H9 (cell line): ENCODE measurements at regions not wholly inside any gene's neighbourhood (a gene's known extent, or its start where the extent isn't known, plus 50 kb on each side); places are given as distances from the start of the nearest gene placed in this dataset.

ENCODE experiments used
- DNase-seq: peaks from one replicate; pipeline ENCODE4 v3.0.0-alpha.2; 2017
- H2AFZ ChIP-seq: one replicate; pipeline ENCODE4 v1.6.1; 2013; ENCODE audit warnings: mild to moderate bottlenecking, low read length, control low read depth, moderate library complexity
- H2AK5ac ChIP-seq: 2 replicates; pipeline ENCODE4 v1.6.1; 2013; ENCODE audit warnings: low read length, control low read depth, mixed read lengths; ENCODE audit not compliant: insufficient read length
- H2BK120ac ChIP-seq: one replicate; pipeline ENCODE4 v1.6.1; 2013; ENCODE audit warnings: low read depth, mild to moderate bottlenecking, low read length, control low read depth, inconsistent platforms; ENCODE audit not compliant: poor library complexity, severe bottlenecking
- H2BK12ac ChIP-seq: 2 replicates; pipeline ENCODE4 v1.6.1; 2013; ENCODE audit warnings: low read length, control low read depth, mixed read lengths, low read depth; ENCODE audit not compliant: insufficient read length
- H2BK15ac ChIP-seq: 2 replicates; pipeline ENCODE4 v1.6.1; 2013; ENCODE audit warnings: low read depth, low read length, control low read depth
- H2BK20ac ChIP-seq: one replicate; pipeline ENCODE4 v1.6.1; 2013; ENCODE audit warnings: low read depth, mild to moderate bottlenecking, low read length, control low read depth, inconsistent platforms; ENCODE audit not compliant: poor library complexity, severe bottlenecking
- H2BK5ac ChIP-seq: 2 replicates; pipeline ENCODE4 v1.6.1; 2013; ENCODE audit warnings: low read length, control low read depth, mixed read lengths; ENCODE audit not compliant: insufficient read length
- H3K14ac ChIP-seq: 2 replicates; pipeline ENCODE4 v1.6.1; 2013; ENCODE audit warnings: low read length, control low read depth; ENCODE audit not compliant: insufficient read depth
- H3K18ac ChIP-seq: 2 replicates; pipeline ENCODE4 v1.6.1; 2013; ENCODE audit warnings: low read depth, mild to moderate bottlenecking, mixed read lengths, low read length, control low read depth; ENCODE audit not compliant: insufficient read length
- H3K23ac ChIP-seq: 2 replicates; pipeline ENCODE4 v1.6.1; 2013; ENCODE audit warnings: low read length, control low read depth, mixed read lengths, low read depth; ENCODE audit not compliant: insufficient read length
- H3K23me2 ChIP-seq: 2 replicates; pipeline ENCODE4 v1.6.1; 2013; ENCODE audit warnings: low read depth, mild to moderate bottlenecking, mixed read lengths, low read length, control low read depth; ENCODE audit not compliant: insufficient read length, poor library complexity, severe bottlenecking
- H3K27ac ChIP-seq: 2 replicates; pipeline ENCODE4 v1.5.1; 2013; ENCODE audit warnings: low read length, control low read depth, mixed read lengths, low read depth; ENCODE audit not compliant: insufficient read length
- H3K27me3 ChIP-seq: 2 replicates; pipeline ENCODE4 v1.6.1; 2013; ENCODE audit warnings: low read length, control low read depth, inconsistent platforms; ENCODE audit not compliant: insufficient read depth
- H3K4ac ChIP-seq: 2 replicates; pipeline ENCODE4 v1.6.1; 2013; ENCODE audit warnings: low read depth, mild to moderate bottlenecking, control low read depth, inconsistent platforms, low read length, moderate library complexity
- H3K4me1 ChIP-seq: 2 replicates; pipeline ENCODE4 v1.6.1; 2013; ENCODE audit warnings: low read length, control low read depth, inconsistent platforms; ENCODE audit not compliant: insufficient read depth
- H3K4me2 ChIP-seq: 2 replicates; pipeline ENCODE4 v1.6.1; 2013; ENCODE audit warnings: low read length, control low read depth, mixed read lengths; ENCODE audit not compliant: insufficient read length, insufficient read depth
- H3K56ac ChIP-seq: 2 replicates; pipeline ENCODE4 v1.6.1; 2013; ENCODE audit warnings: low read depth, mild to moderate bottlenecking, mixed read lengths, low read length, control low read depth; ENCODE audit not compliant: insufficient read length
- H3K79me1 ChIP-seq: 2 replicates; pipeline ENCODE4 v1.6.1; 2013; ENCODE audit warnings: low read depth, mild to moderate bottlenecking, moderate library complexity, low read length, control low read depth, inconsistent platforms; ENCODE audit not compliant: insufficient read depth, poor library complexity, severe bottlenecking
- H3K79me2 ChIP-seq: 2 replicates; pipeline ENCODE4 v1.6.1; 2013; ENCODE audit warnings: low read length, control low read depth, inconsistent platforms; ENCODE audit not compliant: insufficient read depth
- H3K9ac ChIP-seq: 2 replicates; pipeline ENCODE4 v1.6.1; 2013; ENCODE audit warnings: low read length, control low read depth, mixed read lengths; ENCODE audit not compliant: insufficient read length; ENCODE audit errors: extremely low read depth
- H3K9me3 ChIP-seq: one replicate; pipeline ENCODE4 v1.6.1; 2013; ENCODE audit warnings: low read depth, low read length, inconsistent platforms; ENCODE audit not compliant: control insufficient read depth
- H3T11ph ChIP-seq: one replicate; pipeline ENCODE4 v1.6.1; 2013; ENCODE audit warnings: mild to moderate bottlenecking, low read length, control low read depth, inconsistent platforms
- H4K20me1 ChIP-seq: one replicate; pipeline ENCODE4 v1.6.1; 2013; ENCODE audit not compliant: control insufficient read depth, insufficient read length, insufficient read depth
- H4K5ac ChIP-seq: 2 replicates; pipeline ENCODE4 v1.6.1; 2013; ENCODE audit warnings: low read depth, mild to moderate bottlenecking, mixed read lengths, low read length, control low read depth; ENCODE audit not compliant: insufficient read length
- H4K8ac ChIP-seq: replicated peaks from 2 replicates; pipeline ENCODE4 v1.6.1; 2013; ENCODE audit warnings: low read length, control low read depth, mixed read lengths, low read depth; ENCODE audit not compliant: insufficient read length
- H4K91ac ChIP-seq: 2 replicates; pipeline ENCODE4 v1.6.1; 2013; ENCODE audit warnings: low read depth, mild to moderate bottlenecking, moderate library complexity, mixed read lengths, low read length, control low read depth; ENCODE audit not compliant: insufficient read length
- H3K27ac Mint-ChIP-seq, 3 experiments: 2 replicates in 2 of 3; 3 replicates in 1 of 3; pipeline ENCODE4 v1.8.0; 2020 to 2021; ENCODE audit warnings: mixed read lengths in 3 of 3, mild to moderate bottlenecking in 1 of 3, moderate library complexity in 1 of 3
- H3K27me3 Mint-ChIP-seq: 2 replicates; pipeline ENCODE4 v1.8.0; 2021; ENCODE audit warnings: low read depth, mild to moderate bottlenecking, moderate library complexity, mixed read lengths
- H3K36me3 Mint-ChIP-seq, 3 experiments: 2 replicates in 2 of 3; 3 replicates in 1 of 3; pipeline ENCODE4 v1.8.0; 2020 to 2021; ENCODE audit warnings: low read depth in 3 of 3, mixed read lengths in 3 of 3; ENCODE audit not compliant: insufficient read depth in 1 of 3
- H3K4me1 Mint-ChIP-seq, 2 experiments: 2 replicates each; pipeline ENCODE4 v1.8.0; 2020; ENCODE audit warnings: mixed read lengths in 2 of 2
- H3K4me3 Mint-ChIP-seq, 2 experiments: 2 replicates in 1 of 2; 3 replicates in 1 of 2; pipeline ENCODE4 v1.8.0; 2020 to 2021; ENCODE audit warnings: mild to moderate bottlenecking in 2 of 2, mixed read lengths in 2 of 2, moderate library complexity in 1 of 2
- H3K9me3 Mint-ChIP-seq, 2 experiments: 2 replicates in 1 of 2; 3 replicates in 1 of 2; pipeline ENCODE4 v1.8.0; 2020; ENCODE audit warnings: mild to moderate bottlenecking in 2 of 2, mixed read lengths in 2 of 2, moderate library complexity in 1 of 2
- TF ChIP-seq, protein P1 (sequence below): fragments of 200-600 bp; sonication (generic); conservative IDR thresholded peaks from 3 replicates; pipeline ENCODE4 v1.8.0; 2021; ENCODE audit warnings: antibody characterized with exemption, mild to moderate bottlenecking

- H2BK20ac ChIP-seq: no peak overlapping the region
Observed at GRCh38 chr7:159329818-159330378, 185.2 kb upstream of the VIPR2 start.

More at GRCh38 chr7:159329818-159330378, 185.2 kb upstream of the VIPR2 start:
- H3K14ac ChIP-seq: no peak overlapping the region
- Mint-ChIP-seq H3K36me3 (peaks cover 2 to 21% (median 4%) of the 10 kb centered on the region in 3 experiments; a peak in 6 of 7 replicates), H3K4me1 (no peaks in the 10 kb centered on the region), H3K27me3 (no peaks in the 10 kb centered on the region), H3K4me3 (no peak overlapping the region), H3K9me3 (peaks cover 48 to 77% of the 10 kb centered on the region in 2 experiments), H3K27ac (no peak overlapping the region)
- H2BK120ac ChIP-seq: no peak overlapping the region
- no peak overlapping the region for H3K4ac ChIP-seq
- no peak overlapping the region for H3K27ac ChIP-seq
- no peak overlapping the region for H3T11ph ChIP-seq
- no peak overlapping the region for H2AK5ac ChIP-seq
- H3K9me3 ChIP-seq: peaks cover 32% of the 10 kb centered on the region
- no peak overlapping the region for H3K18ac ChIP-seq
- H3K56ac ChIP-seq: no peak overlapping the region
- H2AFZ ChIP-seq: no peak overlapping the region
- H4K91ac ChIP-seq: no peak overlapping the region
- H2BK5ac ChIP-seq: no peak overlapping the region
- no peak overlapping the region for H4K8ac ChIP-seq
- no peaks in the 10 kb centered on the region for H3K79me2 ChIP-seq
- TF ChIP-seq, protein P1, sequence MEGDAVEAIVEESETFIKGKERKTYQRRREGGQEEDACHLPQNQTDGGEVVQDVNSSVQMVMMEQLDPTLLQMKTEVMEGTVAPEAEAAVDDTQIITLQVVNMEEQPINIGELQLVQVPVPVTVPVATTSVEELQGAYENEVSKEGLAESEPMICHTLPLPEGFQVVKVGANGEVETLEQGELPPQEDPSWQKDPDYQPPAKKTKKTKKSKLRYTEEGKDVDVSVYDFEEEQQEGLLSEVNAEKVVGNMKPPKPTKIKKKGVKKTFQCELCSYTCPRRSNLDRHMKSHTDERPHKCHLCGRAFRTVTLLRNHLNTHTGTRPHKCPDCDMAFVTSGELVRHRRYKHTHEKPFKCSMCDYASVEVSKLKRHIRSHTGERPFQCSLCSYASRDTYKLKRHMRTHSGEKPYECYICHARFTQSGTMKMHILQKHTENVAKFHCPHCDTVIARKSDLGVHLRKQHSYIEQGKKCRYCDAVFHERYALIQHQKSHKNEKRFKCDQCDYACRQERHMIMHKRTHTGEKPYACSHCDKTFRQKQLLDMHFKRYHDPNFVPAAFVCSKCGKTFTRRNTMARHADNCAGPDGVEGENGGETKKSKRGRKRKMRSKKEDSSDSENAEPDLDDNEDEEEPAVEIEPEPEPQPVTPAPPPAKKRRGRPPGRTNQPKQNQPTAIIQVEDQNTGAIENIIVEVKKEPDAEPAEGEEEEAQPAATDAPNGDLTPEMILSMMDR: no peak
- H3K23me2 ChIP-seq: no peaks in the 10 kb centered on the region
- H4K5ac ChIP-seq: no peak overlapping the region
- no peaks in the 10 kb centered on the region for H3K4me1 ChIP-seq
- no peak overlapping the region for H3K23ac ChIP-seq
- H3K27me3 ChIP-seq: no peaks in the 10 kb centered on the region
- H2BK12ac ChIP-seq: no peak overlapping the region
- no peak overlapping the region for H2BK15ac ChIP-seq
- no peak overlapping the region for H3K9ac ChIP-seq
- DNase-seq: no peak
- no peak overlapping the region for H3K4me2 ChIP-seq
- H3K79me1 ChIP-seq: no peaks in the 10 kb centered on the region
- no peaks in the 10 kb centered on the region for H4K20me1 ChIP-seq
